ENCODE measurements at regions not wholly inside any gene's neighbourhood (a gene's known extent, or its start where the extent isn't known, plus 50 kb on each side); places are given as distances from the start of the nearest gene placed in this dataset.

GRCh38 chr3:178313716-178314115 is 222.5 kb upstream of the KCNMB2 start:
- no peaks in the 10 kb centered on the region for H3K4me1 ChIP-seq (ENCODE audit: insufficient read depth, low read length, poor library complexity, severe bottlenecking)
- no peak overlapping the region for H3K27ac ChIP-seq (ENCODE audit: low read depth, low read length, poor library complexity, severe bottlenecking)
- H3K36me3 ChIP-seq (ENCODE audit: insufficient read depth, low read length, poor library complexity, severe bottlenecking) = no peaks in the 10 kb centered on the region
- TF ChIP-seq CTCF (conservative IDR thresholded peaks at IDR 0.05; ENCODE audit: low read depth, low read length) = no peak
- no peak for TF ChIP-seq EZH2 (IDR thresholded peaks at IDR 0.05; ENCODE audit: borderline replicate concordance, low read depth, low read length, poor library complexity, severe bottlenecking)
- DNase-seq (ENCODE audit: low spot score) = no peak
- H3K9me3 ChIP-seq (ENCODE audit: low read depth, low read length, poor library complexity, severe bottlenecking) = no peaks in the 10 kb centered on the region
- no peak overlapping the region for H3K4me3 ChIP-seq (ENCODE audit: low read depth, low read length, poor library complexity, severe bottlenecking)
- ChIA-PET POLR2A (ENCODE audit: low non-redundant PET) (no interaction called here), CTCF (no interaction called here)
- H3K27me3 ChIP-seq (replicated peaks; ENCODE audit: insufficient read depth, low read depth, low read length, poor library complexity) = no peaks in the 10 kb centered on the region
- intact Hi-C loops (cut with micrococcal nuclease; ENCODE audit: unreplicated experiment) = no loop called here
- no TSS peak for BruUV-seq (replicated peaks)

DNA sequence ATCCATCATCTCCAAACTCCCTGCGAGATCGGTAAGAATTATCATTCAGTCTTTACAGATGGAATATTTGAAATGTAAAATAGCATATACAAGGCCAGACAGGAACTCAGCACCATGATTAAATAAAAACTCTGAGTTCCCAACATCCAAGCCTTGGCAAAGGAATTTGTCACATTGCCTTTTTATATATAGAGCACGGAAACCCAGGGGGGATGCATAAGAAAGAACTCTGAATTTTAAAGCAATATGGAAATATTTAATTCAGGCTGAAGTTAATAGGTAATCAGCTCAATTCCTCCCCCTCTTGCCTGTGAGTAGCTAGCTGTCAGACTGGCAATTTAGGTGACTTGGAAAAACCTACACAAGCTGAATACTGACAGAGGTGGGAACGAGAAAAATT is 217.9 kb upstream of the KCNMB2 start:
- no peaks in the 10 kb centered on the region for H3K9me3 ChIP-seq (ENCODE audit: low read depth, low read length, poor library complexity, severe bottlenecking)
- no peak for TF ChIP-seq EZH2 (IDR thresholded peaks at IDR 0.05; ENCODE audit: borderline replicate concordance, low read depth, low read length, poor library complexity, severe bottlenecking)
- TF ChIP-seq CTCF (conservative IDR thresholded peaks at IDR 0.05; ENCODE audit: low read depth, low read length) = no peak
- H3K36me3 ChIP-seq (ENCODE audit: insufficient read depth, low read length, poor library complexity, severe bottlenecking) = no peaks in the 10 kb centered on the region
- ChIA-PET POLR2A (ENCODE audit: low non-redundant PET) (no interaction called here), CTCF (no interaction called here)
- BruUV-seq (replicated peaks) = no TSS peak
- peaks cover 12% of the 10 kb centered on the region for H3K4me1 ChIP-seq (ENCODE audit: insufficient read depth, low read length, poor library complexity, severe bottlenecking)
- H3K27me3 ChIP-seq (replicated peaks; ENCODE audit: insufficient read depth, low read depth, low read length, poor library complexity) = no peaks in the 10 kb centered on the region
- DNase-seq (ENCODE audit: low spot score) = no peak
- intact Hi-C loops (cut with micrococcal nuclease; ENCODE audit: unreplicated experiment) = no loop called here
- no peak overlapping the region for H3K27ac ChIP-seq (ENCODE audit: low read depth, low read length, poor library complexity, severe bottlenecking)
- H3K4me3 ChIP-seq (ENCODE audit: low read depth, low read length, poor library complexity, severe bottlenecking) = no peak overlapping the region

GRCh38 chr3:178318941-178319816 is 217.1 kb upstream of the KCNMB2 start:
- no peak for DNase-seq (ENCODE audit: low spot score)
- no peak overlapping the region for H3K4me3 ChIP-seq (ENCODE audit: low read depth, low read length, poor library complexity, severe bottlenecking)
- intact Hi-C loops (cut with micrococcal nuclease; ENCODE audit: unreplicated experiment) = no loop called here
- no TSS peak for BruUV-seq (replicated peaks)
- no peaks in the 10 kb centered on the region for H3K36me3 ChIP-seq (ENCODE audit: insufficient read depth, low read length, poor library complexity, severe bottlenecking)
- ChIA-PET CTCF (no interaction called here), POLR2A (ENCODE audit: low non-redundant PET) (no interaction called here)
- no peaks in the 10 kb centered on the region for H3K27me3 ChIP-seq (replicated peaks; ENCODE audit: insufficient read depth, low read depth, low read length, poor library complexity)
- H3K27ac ChIP-seq (ENCODE audit: low read depth, low read length, poor library complexity, severe bottlenecking) = no peak overlapping the region
- peaks cover 14% of the 10 kb centered on the region for H3K4me1 ChIP-seq (ENCODE audit: insufficient read depth, low read length, poor library complexity, severe bottlenecking)
- TF ChIP-seq CTCF (conservative IDR thresholded peaks at IDR 0.05; ENCODE audit: low read depth, low read length) (no peak), EZH2 (IDR thresholded peaks at IDR 0.05; ENCODE audit: borderline replicate concordance, low read depth, low read length, poor library complexity, severe bottlenecking) (no peak)
- H3K9me3 ChIP-seq (ENCODE audit: low read depth, low read length, poor library complexity, severe bottlenecking) = no peaks in the 10 kb centered on the region

Measured in A673 (cell line).